GM19099 (cell line): ENCODE measurements at regions not wholly inside any gene's neighbourhood (a gene's known extent, or its start where the extent isn't known, plus 50 kb on each side); places are given as distances from the start of the nearest gene placed in this dataset.

Source experiments
- POLR2A ChIP-seq: IDR thresholded peaks from 3 replicates; pipeline ENCODE4 v1.6.1; 2011; ENCODE audit warnings: low read depth; ENCODE audit not compliant: insufficient read length; ENCODE audit errors: extremely low read depth

DNA sequence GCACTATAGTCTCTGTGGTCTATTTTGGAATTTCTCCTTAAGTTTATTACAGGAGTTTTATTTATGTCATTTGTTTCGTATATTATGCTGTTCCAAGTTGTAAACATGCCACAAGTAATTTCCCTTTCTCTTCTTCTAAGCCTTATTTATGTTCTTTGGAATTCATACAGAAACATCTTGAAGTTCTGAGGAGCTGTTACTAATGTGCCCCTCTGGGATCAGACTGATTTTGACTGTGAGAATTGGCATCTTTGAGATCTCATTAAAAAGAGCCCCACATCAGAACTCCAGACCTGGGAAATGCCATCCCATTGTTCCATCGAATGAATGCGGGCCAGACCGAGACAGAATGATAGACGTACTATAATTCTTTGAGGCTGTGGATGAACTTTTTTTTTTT is 138.8 kb upstream of the CD180 start:
- TF ChIP-seq POLR2A: no peak

DNA sequence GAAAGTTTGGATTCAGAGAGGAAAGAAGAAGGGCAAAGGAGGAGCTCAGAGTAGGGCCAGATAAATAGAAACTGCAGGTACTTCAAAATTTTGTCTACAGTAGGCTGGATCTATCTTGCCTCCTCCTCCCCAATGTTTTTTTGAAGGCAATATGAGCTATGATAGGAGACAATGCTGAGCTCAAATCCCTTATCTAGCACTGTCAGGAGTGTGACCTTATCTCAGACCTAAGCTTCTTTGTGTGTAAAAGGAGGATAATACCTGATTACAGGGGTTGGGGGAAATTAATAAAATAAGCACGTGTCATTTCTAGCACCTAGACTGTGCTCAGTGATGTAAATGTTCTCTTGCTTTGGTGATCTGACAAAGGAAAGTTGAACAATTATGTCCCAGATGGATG is 137.8 kb upstream of the CD180 start:
- TF ChIP-seq POLR2A: no peak

DNA sequence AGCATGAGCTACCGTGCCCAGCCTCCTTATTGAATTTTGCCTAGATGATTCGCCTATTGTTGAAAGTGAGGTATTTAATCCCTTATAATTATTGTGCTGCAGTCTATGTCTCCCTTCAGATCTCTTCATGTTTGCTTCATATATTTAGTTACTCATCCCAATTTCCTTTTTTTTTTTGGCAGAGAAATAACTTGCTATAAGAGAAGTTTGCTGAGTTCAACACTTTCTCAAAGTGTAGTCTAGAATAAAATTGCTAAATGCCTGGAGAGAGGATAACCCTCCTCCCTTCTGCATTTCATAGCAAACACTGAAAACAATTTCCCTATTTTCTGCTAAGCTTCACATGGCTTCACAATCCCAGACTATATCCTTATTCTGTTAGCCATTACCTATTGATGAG is 136.6 kb upstream of the CD180 start:
- no peak for TF ChIP-seq POLR2A

DNA sequence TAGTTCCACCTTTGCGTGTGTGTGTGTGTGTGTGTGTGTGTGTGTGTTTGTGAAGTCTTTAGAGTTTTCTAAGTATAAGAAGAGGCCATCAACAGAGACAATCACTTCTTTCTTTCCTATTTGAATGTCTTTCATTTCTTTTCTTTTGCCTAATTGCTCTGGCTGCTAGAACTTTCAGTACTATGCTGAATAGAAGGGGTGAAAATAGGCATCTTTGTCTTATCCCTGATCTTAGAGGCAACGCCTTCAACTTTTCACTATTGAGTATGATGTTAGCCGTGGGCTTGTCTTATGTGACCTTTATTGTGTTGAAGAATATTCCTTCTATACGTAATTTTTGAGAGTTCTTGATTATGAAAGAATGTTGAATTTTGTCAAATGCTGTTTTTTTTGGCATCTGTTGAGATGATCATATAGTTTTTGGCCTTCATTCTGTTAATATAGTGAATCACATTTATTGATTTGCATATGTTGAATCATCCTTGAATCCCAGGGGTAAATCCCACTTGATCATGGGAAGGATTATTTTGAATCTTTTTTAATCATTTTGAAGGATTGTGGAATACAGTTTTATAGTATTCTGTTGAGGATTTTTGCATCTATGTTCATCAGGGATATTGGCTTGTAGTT is 134.8 kb upstream of the CD180 start:
- no peak for TF ChIP-seq POLR2A

DNA sequence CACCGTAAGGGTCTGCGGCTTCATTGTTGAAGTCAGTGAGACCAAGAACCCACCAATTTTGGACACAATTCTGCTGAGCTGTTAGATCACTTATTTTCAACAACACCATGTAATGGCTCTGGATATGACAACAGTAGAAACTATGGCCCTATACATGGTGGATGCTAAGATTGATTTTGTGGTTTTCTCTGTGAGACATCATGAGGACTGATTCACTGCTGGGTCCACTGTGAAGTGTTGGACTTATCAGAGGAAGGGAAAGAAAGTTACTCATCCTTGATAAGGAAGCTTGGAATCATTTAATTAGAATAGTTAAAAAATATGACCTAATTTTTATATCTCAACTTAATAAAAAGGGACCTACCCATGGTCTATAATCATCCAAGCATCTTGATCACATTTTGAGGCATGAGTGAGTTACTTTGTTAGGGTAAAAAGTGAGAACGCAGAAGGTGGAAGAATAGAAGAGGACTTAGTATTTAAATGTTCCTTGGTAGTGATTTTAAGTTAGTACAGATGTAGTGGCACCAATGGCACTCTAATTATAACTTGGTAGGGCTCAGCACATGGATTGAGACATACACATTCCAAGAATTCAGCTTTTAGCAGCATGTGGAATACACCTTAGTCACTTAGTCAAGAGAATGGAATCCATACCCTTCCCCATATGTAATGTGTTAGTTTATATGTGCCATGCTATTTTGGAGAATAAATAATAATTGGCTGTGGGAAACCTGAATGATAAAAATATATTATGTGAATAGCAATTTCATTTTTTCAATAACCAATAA is 123.5 kb upstream of the CD180 start:
- no peak for TF ChIP-seq POLR2A

DNA sequence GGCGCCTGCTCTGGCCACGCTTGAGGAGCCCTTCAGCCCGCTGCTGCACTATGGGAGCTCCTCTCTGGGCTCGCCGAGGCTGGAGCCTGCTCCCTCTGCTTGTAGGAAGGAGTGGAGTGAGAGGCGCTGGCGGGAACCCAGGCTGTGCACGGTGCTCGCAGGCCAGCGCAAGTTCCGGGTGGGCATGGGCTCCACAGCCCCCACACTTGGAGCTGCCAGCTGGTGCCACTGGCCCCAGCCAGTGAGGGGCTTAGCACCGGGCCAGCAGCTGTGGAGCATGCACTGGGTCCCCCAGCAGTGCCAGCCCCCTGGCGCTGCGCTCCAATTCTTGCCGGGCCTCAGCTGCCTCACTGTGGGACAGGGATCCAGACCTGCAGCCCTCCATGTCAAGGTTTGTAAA is 122.1 kb upstream of the CD180 start:
- no peak for TF ChIP-seq POLR2A

DNA sequence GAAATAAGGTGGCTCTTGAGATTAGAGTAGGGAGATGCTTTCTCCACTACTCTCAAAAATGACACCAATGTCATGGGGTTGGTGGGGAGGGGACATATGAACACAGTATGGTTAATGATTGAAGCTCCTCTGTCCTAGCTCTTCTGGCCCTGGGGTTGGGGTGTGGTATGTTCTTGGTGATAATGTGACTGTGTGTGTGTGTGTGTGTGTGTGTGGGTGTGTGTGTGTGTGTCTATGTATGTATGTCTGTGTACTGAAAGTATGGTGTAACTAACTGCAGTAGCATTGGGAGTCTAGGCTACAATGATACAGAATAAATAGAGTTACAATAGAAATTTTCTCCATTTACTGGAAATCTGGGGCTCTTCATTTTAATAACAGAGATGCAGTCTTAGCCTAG is 121.0 kb upstream of the CD180 start:
- TF ChIP-seq POLR2A: no peak

DNA sequence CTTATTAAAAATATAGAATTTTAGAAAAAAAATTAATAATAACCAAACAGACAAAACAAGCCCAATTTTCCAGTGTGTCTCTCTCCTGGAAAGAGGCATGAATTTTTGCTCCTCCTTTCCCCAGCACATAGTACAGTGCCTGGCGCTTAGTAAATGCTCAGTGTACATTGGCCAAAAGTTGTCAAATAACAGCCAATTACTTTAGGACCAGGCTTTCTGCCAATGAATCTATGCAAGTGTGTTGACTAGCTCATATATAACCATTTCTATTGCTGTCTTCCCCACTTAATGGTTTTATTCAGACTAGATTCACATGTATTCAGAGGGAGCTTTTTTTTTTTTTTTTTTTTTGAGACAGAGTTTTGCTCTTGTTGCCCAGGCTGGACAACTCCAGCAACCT is 120.1 kb upstream of the CD180 start:
- no peak for TF ChIP-seq POLR2A

DNA sequence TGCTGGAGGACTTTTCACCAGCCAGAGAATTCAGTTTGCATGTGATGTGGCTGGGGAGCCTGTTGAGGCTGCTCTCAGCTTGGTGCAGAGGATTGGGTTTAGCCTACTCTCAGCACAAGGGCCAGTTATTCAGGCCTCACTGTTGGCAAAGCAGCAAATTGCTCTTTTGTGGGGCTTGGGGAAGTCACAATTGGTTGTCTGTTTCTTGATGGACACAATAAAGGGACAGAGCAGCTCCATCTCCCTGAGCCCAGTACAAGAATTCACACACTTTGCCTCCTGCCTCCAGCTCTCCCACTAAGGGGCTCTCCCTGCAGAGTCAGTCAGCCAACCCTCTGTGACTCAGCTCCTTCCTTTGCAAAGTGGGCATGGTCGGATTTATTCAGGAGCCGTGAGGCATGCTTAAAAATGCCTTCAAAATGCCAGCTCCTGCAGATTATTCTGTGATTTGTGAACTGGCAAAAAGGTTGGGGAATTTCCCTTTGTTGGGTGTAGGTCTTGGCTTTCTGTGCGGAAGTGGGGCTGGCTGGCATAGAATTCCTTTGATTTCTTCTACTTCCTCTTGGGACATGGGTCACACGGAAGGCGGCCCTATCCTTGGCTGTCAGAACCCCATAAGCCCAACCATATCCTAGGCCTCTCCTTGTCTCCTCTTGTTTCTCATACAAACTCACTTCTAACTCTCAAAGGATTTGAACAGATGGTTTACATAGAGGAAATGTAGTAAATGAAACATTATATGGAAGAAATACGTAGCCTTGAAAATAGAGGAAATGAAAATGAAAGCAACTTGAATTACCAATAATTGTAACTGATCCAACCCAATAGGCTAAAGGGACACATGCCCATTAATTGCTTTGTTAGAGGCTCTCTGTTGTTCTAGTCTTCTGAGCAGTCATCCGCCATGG is 118.7 kb upstream of the CD180 start:
- TF ChIP-seq POLR2A: no peak

DNA sequence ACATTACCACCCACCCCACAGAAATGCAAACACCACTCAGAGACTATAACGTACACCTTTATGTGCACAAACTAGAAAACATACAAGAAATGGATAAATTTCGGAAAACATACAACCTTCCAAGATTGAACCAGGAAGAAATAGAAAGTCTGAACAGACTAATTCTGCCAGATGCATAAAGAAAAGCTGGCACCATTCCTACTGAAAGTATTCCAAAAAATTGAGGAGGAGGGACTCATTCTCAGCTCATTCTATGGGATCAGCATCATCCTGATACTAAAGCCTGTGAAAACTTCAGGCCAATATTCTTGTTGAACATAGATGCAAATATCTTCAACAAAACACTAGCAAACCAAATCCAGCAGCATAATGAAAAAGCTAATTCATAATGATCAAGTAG is 115.1 kb upstream of the CD180 start:
- no peak for TF ChIP-seq POLR2A

DNA sequence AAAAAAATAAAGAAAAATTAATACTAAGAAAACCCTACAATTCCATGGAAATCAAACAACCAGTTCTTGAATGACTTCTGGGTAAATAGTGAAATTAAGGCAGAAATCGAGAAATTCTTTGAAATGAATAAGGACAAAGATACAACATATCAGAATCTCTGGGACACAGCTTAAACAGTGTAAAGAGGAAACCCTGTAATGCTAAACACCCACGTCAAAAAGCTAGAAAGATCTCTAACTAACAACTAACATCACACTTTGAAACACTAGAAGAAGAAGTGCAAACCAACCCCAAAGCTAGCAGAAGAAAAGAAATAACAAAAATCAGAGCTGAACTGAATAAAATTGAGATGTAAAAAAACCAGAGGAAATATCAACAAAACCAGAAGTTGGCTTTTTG is 114.6 kb upstream of the CD180 start:
- no peak for TF ChIP-seq POLR2A

DNA sequence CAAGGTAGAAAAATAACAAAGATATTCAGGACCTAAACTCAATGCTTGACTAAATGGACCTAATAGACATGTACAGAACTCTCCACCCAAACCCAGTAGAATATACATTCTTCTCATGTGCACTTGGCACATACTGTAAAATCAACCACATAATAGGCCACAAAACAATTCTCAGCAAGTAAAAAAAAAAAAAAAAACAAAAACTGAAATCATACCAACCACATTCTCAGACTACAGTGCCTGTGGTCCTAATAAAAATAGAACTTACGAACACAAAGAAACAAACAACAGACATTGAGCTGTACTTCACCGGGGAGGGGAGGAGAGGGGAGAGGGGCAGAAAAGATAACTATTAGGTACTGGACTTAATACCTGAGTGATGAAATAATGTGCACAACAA is 114.1 kb upstream of the CD180 start:
- no peak for TF ChIP-seq POLR2A

DNA sequence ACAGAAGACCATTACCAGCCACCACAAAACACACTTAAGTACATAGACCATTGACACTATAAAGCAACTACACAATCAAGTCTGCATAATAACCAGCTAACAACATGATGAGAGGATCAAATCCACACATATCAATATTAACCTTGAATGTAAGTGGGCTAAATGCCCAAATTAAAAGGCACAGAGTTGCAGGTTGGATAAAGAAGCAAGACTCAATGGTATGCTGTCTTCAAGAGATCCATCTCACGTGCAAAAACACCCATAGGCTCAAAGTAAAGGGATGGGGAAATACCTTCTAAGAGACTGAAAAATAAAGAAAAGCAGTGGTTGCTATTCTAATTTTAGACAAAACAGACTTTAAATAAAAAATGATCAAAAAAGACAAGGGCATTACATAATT is 113.6 kb upstream of the CD180 start:
- TF ChIP-seq POLR2A: no peak

DNA sequence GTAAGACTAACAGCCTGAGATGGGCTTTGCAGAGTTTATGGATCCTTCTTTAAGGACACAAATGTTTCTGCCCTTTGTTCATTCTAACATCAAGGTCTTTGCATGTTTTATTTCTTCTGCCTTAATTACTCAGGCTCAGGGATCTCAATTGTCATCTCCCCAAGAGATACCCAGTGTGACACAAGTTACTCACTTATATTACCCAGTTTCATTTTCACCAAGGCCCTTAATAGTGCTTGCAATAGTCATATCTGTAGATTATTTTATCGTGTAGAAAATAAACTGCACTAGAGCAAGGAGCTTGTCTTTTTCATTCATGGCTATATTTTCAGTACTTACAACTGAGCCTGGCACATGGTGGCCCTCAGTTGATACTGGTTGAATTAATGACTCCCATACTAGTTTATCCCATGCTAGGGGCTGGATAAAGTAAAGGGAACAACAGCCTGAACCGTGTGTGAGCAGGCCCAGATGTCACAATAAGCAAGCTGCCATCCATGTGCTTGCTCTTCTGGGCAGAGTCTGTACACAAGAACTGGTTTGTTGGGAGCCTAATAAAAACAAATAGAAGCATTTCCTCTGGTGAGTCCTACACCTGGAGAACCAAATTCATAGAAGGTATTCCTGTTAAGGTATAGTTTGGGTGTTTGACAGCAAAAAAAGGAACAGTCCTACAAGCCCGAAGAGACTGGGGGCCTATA is 112.5 kb upstream of the CD180 start:
- TF ChIP-seq POLR2A: no peak

DNA sequence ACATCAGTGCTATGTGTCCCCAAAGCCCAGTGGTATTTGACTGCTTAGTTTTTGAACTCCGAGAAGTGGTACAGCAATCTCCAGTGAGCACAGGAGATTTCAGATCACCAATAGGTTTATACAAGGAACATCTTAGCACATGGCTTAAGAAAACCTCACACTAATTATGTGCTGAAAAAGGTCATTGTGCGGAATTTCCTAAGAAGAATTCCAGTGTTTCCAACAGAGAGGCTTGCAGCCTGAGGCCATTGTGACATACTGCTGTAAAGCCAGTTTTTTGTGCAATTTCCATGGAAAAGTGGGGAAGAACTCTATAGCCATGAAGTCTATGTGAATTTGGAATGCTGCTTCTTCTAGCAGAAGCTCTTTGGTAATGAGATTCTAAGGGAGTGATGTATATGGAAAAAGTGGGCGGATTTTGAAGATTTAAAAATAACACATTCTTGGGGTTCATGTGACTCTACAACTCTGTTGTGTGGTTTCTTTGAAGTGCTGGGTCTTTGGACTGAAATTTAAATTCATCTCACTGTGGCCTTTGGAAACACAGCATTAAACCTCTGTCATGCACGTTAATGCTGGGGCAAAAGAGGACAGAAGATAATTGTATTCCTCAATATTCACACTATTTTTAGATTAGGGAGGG is 110.5 kb upstream of the CD180 start:
- no peak for TF ChIP-seq POLR2A

DNA sequence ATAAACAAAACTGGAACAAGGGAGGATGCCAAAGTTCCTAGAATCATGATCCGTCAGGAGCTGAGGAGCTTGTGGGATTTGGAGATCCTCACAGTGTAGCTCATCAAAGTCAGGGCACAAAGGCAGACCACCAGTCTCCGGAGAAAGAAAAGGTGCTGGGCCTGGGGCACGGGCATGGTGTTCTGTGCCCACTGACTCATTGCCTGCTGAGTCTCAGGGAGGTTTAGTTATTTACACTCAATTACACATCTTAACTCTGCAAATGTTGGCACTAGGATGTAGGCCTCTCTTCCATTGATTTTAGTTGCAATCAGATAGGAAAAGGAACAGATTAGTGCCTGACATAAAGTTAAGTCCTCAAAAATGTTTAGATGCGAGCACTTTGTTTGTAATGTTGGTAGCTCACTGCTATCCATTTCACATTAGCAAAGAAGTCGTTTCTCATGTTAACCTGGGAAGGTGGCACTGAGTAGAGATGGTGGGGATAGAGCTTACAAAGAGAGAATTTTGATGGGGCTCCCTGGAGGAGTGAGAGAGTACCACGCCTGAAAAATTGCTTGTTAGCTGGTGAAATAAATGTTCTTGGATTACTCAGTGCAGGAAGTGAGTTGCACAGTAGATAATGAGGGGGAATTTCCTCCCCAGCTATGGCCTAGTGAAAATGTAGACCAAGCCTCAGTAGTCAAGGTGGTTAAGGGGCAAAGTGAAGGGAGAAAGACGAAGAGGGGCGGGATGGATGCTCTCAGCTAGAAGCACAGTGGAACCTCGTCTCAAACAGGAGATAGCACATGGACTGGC is 109.5 kb upstream of the CD180 start:
- no peak for TF ChIP-seq POLR2A
